ENCODE measurements at regions not wholly inside any gene's neighbourhood (a gene's known extent, or its start where the extent isn't known, plus 50 kb on each side); places are given as distances from the start of the nearest gene placed in this dataset.

GRCh38 chr1:60213253-60213652 is 139.7 kb upstream of the C1orf87 start:
- DNase-seq (no peak), ATAC-seq (replicated peaks) (no peak)
- Mint-ChIP-seq H3K36me3 (no peaks in the 10 kb centered on the region), H3K4me1 (no peaks in the 10 kb centered on the region), H3K4me3 (no peak overlapping the region), H3K27me3 (no peaks in the 10 kb centered on the region), H3K27ac (no peak overlapping the region), H3K9me3 (peaks cover 5% of the 10 kb centered on the region in 2 donors)

- DNase-seq, result no peak
- peaks cover 0 to 5% of the 10 kb centered on the region in 2 donors for H3K9me3 Mint-ChIP-seq
- no peaks in the 10 kb centered on the region for H3K36me3 Mint-ChIP-seq
- ATAC-seq (replicated peaks), result no peak
- H3K27me3 Mint-ChIP-seq, result no peaks in the 10 kb centered on the region
- H3K4me1 Mint-ChIP-seq, result no peaks in the 10 kb centered on the region
- no peak overlapping the region for H3K27ac Mint-ChIP-seq
- H3K4me3 Mint-ChIP-seq, result no peak overlapping the region
Measured at GRCh38 chr1:60196026-60196425, 122.5 kb upstream of the C1orf87 start.

GRCh38 chr1:60185684-60186083 is 112.1 kb upstream of the C1orf87 start:
- Mint-ChIP-seq H3K4me1 (no peaks in the 10 kb centered on the region), H3K27ac (no peak overlapping the region), H3K9me3 (peaks cover 9 to 13% of the 10 kb centered on the region in 2 donors), H3K4me3 (no peak overlapping the region), H3K36me3 (no peaks in the 10 kb centered on the region), H3K27me3 (no peaks in the 10 kb centered on the region)
- DNase-seq (no peak), ATAC-seq (replicated peaks) (no peak)

GRCh38 chr1:60184521-60184920 is 111.0 kb upstream of the C1orf87 start:
- Mint-ChIP-seq H3K9me3 (peaks cover 9 to 13% of the 10 kb centered on the region in 2 donors), H3K4me1 (no peaks in the 10 kb centered on the region), H3K4me3 (no peak overlapping the region), H3K27ac (no peak overlapping the region), H3K36me3 (no peaks in the 10 kb centered on the region), H3K27me3 (no peaks in the 10 kb centered on the region)
- ATAC-seq (replicated peaks) (no peak), DNase-seq (no peak)

GRCh38 chr1:60173729-60174505 is 100.3 kb upstream of the C1orf87 start:
- no peaks in the 10 kb centered on the region for H3K27me3 Mint-ChIP-seq
- no peaks in the 10 kb centered on the region for H3K36me3 Mint-ChIP-seq
- H3K4me1 Mint-ChIP-seq, result no peaks in the 10 kb centered on the region
- no peak overlapping the region for H3K4me3 Mint-ChIP-seq
- no peaks in the 10 kb centered on the region for H3K9me3 Mint-ChIP-seq
- ATAC-seq (replicated peaks) (no peak), DNase-seq (no peak)
- H3K27ac Mint-ChIP-seq, result no peak overlapping the region

- no peaks in the 10 kb centered on the region for H3K9me3 Mint-ChIP-seq
- H3K4me3 Mint-ChIP-seq, result no peak overlapping the region
- no peak overlapping the region for H3K27ac Mint-ChIP-seq
- no peaks in the 10 kb centered on the region for H3K27me3 Mint-ChIP-seq
- no peaks in the 10 kb centered on the region for H3K36me3 Mint-ChIP-seq
- no peaks in the 10 kb centered on the region for H3K4me1 Mint-ChIP-seq
- no peak for ATAC-seq (replicated peaks)
- no peak for DNase-seq
Measured at GRCh38 chr1:60173006-60173405, 99.4 kb upstream of the C1orf87 start.

GRCh38 chr1:60171801-60172200 is 98.2 kb upstream of the C1orf87 start:
- DNase-seq, result no peak
- Mint-ChIP-seq H3K4me3 (no peak overlapping the region), H3K36me3 (no peaks in the 10 kb centered on the region), H3K4me1 (no peaks in the 10 kb centered on the region), H3K27me3 (no peaks in the 10 kb centered on the region), H3K27ac (no peak overlapping the region), H3K9me3 (no peaks in the 10 kb centered on the region)
- ATAC-seq (replicated peaks), result no peak

- DNase-seq (no peak), ATAC-seq (replicated peaks) (no peak)
- H3K27me3 Mint-ChIP-seq, result no peaks in the 10 kb centered on the region
- no peaks in the 10 kb centered on the region for H3K36me3 Mint-ChIP-seq
- no peaks in the 10 kb centered on the region for H3K4me1 Mint-ChIP-seq
- no peak overlapping the region for H3K27ac Mint-ChIP-seq
- no peak overlapping the region for H3K4me3 Mint-ChIP-seq
- no peaks in the 10 kb centered on the region for H3K9me3 Mint-ChIP-seq
Measured at GRCh38 chr1:60170709-60171108, 97.1 kb upstream of the C1orf87 start.

- no peaks in the 10 kb centered on the region for H3K9me3 Mint-ChIP-seq
- no peak overlapping the region for H3K4me3 Mint-ChIP-seq
- DNase-seq, result no peak
Measured at GRCh38 chr1:60169206-60169605, 95.6 kb upstream of the C1orf87 start.

GRCh38 chr1:60162936-60163335 is 89.4 kb upstream of the C1orf87 start:
- DNase-seq (no peak), ATAC-seq (replicated peaks) (no peak)
- Mint-ChIP-seq H3K9me3 (no peaks in the 10 kb centered on the region), H3K36me3 (no peaks in the 10 kb centered on the region), H3K27ac (no peak overlapping the region), H3K4me3 (no peak overlapping the region), H3K4me1 (no peaks in the 10 kb centered on the region), H3K27me3 (no peaks in the 10 kb centered on the region)

More at GRCh38 chr1:60169206-60169605, 95.6 kb upstream of the C1orf87 start:
- no peaks in the 10 kb centered on the region for H3K27me3 Mint-ChIP-seq
- no peaks in the 10 kb centered on the region for H3K4me1 Mint-ChIP-seq
- no peak overlapping the region for H3K27ac Mint-ChIP-seq
- no peaks in the 10 kb centered on the region for H3K36me3 Mint-ChIP-seq
- no peak for ATAC-seq (replicated peaks)

GRCh38 chr1:60160141-60160540 is 86.6 kb upstream of the C1orf87 start:
- Mint-ChIP-seq H3K4me3 (no peak overlapping the region), H3K4me1 (no peaks in the 10 kb centered on the region), H3K36me3 (no peaks in the 10 kb centered on the region), H3K27me3 (no peaks in the 10 kb centered on the region), H3K9me3 (no peaks in the 10 kb centered on the region), H3K27ac (no peak overlapping the region)
- DNase-seq, result no peak
- ATAC-seq (replicated peaks), result no peak

- no peaks in the 10 kb centered on the region for H3K36me3 Mint-ChIP-seq
- H3K4me3 Mint-ChIP-seq, result no peak overlapping the region
- no peak for DNase-seq
- no peaks in the 10 kb centered on the region for H3K9me3 Mint-ChIP-seq
- ATAC-seq (replicated peaks), result no peak
- no peak overlapping the region for H3K27ac Mint-ChIP-seq
- H3K27me3 Mint-ChIP-seq, result no peaks in the 10 kb centered on the region
- no peaks in the 10 kb centered on the region for H3K4me1 Mint-ChIP-seq
Measured at GRCh38 chr1:60156371-60156770, 82.8 kb upstream of the C1orf87 start.

- Mint-ChIP-seq H3K27me3 (no peaks in the 10 kb centered on the region), H3K36me3 (no peaks in the 10 kb centered on the region), H3K9me3 (no peaks in the 10 kb centered on the region), H3K4me1 (no peaks in the 10 kb centered on the region), H3K4me3 (no peak overlapping the region), H3K27ac (no peak overlapping the region)
- ATAC-seq (replicated peaks), result no peak
- no peak for DNase-seq
Measured at GRCh38 chr1:60153961-60154360, 80.4 kb upstream of the C1orf87 start.

GRCh38 chr1:60152891-60153290 is 79.3 kb upstream of the C1orf87 start:
- Mint-ChIP-seq H3K36me3 (no peaks in the 10 kb centered on the region), H3K27ac (no peak overlapping the region), H3K4me3 (no peak overlapping the region), H3K27me3 (no peaks in the 10 kb centered on the region), H3K9me3 (no peaks in the 10 kb centered on the region), H3K4me1 (no peaks in the 10 kb centered on the region)
- DNase-seq, result no peak
- ATAC-seq (replicated peaks), result no peak

- Mint-ChIP-seq H3K27me3 (no peaks in the 10 kb centered on the region), H3K27ac (no peak overlapping the region), H3K9me3 (no peaks in the 10 kb centered on the region), H3K4me1 (no peaks in the 10 kb centered on the region), H3K4me3 (no peak overlapping the region), H3K36me3 (no peaks in the 10 kb centered on the region)
- ATAC-seq (replicated peaks), result no peak
- DNase-seq, result no peak
Measured at GRCh38 chr1:60151311-60151710, 77.7 kb upstream of the C1orf87 start.

- Mint-ChIP-seq H3K4me3 (no peak overlapping the region), H3K9me3 (no peaks in the 10 kb centered on the region), H3K4me1 (no peaks in the 10 kb centered on the region), H3K36me3 (no peaks in the 10 kb centered on the region), H3K27me3 (no peaks in the 10 kb centered on the region), H3K27ac (no peak overlapping the region)
- DNase-seq (no peak), ATAC-seq (replicated peaks) (no peak)
Measured at GRCh38 chr1:60149251-60149650, 75.7 kb upstream of the C1orf87 start.

Data from stimulated activated naive B cell treated with anti-CD40 and anti-IgM and Interleukin-4, amounts not matched to agents 10 μg/mL and 1 μg/mL and 100 μg/mL, for 72 hours (primary cell).